ENCODE measurements at regions not wholly inside any gene's neighbourhood (a gene's known extent, or its start where the extent isn't known, plus 50 kb on each side); places are given as distances from the start of the nearest gene placed in this dataset.
A peak's percentile ranks its signal among the peaks of the same experiment; 100 is the strongest.

- intact Hi-C loops (cut with DNase I): no loop called here
Measured at GRCh38 chr16:13863075-13863765, 56.7 kb upstream of the ERCC4 start.

GRCh38 chr16:13864689-13865088, 55.3 kb upstream of the ERCC4 start:
- no peaks in the 10 kb centered on the region for H3K36me3 ChIP-seq
- H3K4me1 ChIP-seq: no peaks in the 10 kb centered on the region
- peaks cover 0 to 4% (median 0%) of the 10 kb centered on the region in 4 donors for H3K9me3 ChIP-seq
- no peak overlapping the region for H3K27ac ChIP-seq
- no peak for DNase-seq
- H3K4me3 ChIP-seq: no peak overlapping the region
- 33 to 56% methylated on average over 4 of the region's 4 CpGs for WGBS, 2 donors
- TF ChIP-seq POLR2A (IDR thresholded peaks at IDR 0.05): no peak
- no peak for TF ChIP-seq EP300 (IDR thresholded peaks at IDR 0.05)
- no peak for TF ChIP-seq POLR2AphosphoS5 (IDR thresholded peaks at IDR 0.05)
- TF ChIP-seq CTCF (IDR thresholded peaks at IDR 0.05): no peak
- no peaks in the 10 kb centered on the region for H3K27me3 ChIP-seq
- intact Hi-C loops (cut with DNase I): no loop called here

More at GRCh38 chr16:13863075-13863765, 56.7 kb upstream of the ERCC4 start:
- Histone ChIP-seq H3K36me3 (no peaks in the 10 kb centered on the region), H3K27me3 (no peaks in the 10 kb centered on the region), H3K4me3 (no peak overlapping the region), H3K9me3 (peaks cover 0 to 4% (median 0%) of the 10 kb centered on the region in 4 donors), H3K4me1 (no peaks in the 10 kb centered on the region), H3K27ac (no peak overlapping the region)
- DNase-seq: no peak
- no peak for TF ChIP-seq EP300 (IDR thresholded peaks at IDR 0.05)
- no peak for TF ChIP-seq POLR2AphosphoS5 (IDR thresholded peaks at IDR 0.05)
- no peak for TF ChIP-seq POLR2A (IDR thresholded peaks at IDR 0.05)
- TF ChIP-seq CTCF (IDR thresholded peaks at IDR 0.05): no peak
- 84 to 87% methylated on average over 4 of the region's 4 CpGs for WGBS, 2 donors

GRCh38 chr16:13866073-13866472, 53.9 kb upstream of the ERCC4 start:
- Histone ChIP-seq H3K27ac (no peak overlapping the region), H3K4me1 (no peaks in the 10 kb centered on the region), H3K4me3 (no peak overlapping the region), H3K36me3 (no peaks in the 10 kb centered on the region), H3K27me3 (no peaks in the 10 kb centered on the region), H3K9me3 (peaks cover 0 to 4% (median 0%) of the 10 kb centered on the region in 4 donors)
- intact Hi-C loops (cut with DNase I): loop anchor here (2.0 kb wide), 1 partner anchor 53 kb away; no protein-coding TSS in a partner anchor
- peak; percentile 75 for DNase-seq
- TF ChIP-seq CTCF (IDR thresholded peaks at IDR 0.05) (peak; percentile 19 to 64 (median 41)), POLR2AphosphoS5 (IDR thresholded peaks at IDR 0.05) (no peak)
- WGBS, 2 donors: 11 to 23% methylated on average over 8 of the region's 8 CpGs

Data from sigmoid colon (tissue), 6 donors.